Pons (tissue), 1 donor: ENCODE measurements at regions not wholly inside any gene's neighbourhood (a gene's known extent, or its start where the extent isn't known, plus 50 kb on each side); places are given as distances from the start of the nearest gene placed in this dataset.

Experiments used
- DNase-seq: peaks from one replicate; pipeline ENCODE4 v3.0.0-alpha.2; 2016; ENCODE audit warnings: low spot score

DNA sequence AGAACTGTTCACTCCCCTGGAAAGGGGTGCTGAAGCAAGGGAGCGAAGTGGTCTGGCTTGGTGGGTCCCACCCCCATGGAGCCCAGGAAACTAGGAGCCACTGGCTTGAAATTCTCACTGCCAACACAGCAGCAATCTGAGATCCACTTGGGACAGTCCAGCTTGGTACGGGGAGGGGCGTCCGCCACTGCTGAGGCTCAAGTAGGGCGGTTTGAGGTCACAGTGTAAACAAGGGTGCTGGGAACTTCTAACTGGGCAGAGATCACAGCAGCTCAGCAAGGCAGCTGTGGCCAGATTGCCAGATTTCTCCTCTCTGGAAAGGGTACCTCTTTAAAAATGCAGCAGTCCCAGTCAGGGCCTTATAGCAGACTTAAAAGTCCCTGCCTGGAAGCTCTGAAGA, 53.9 kb upstream of the GALNTL6 start:
- DNase-seq: no peak

DNA sequence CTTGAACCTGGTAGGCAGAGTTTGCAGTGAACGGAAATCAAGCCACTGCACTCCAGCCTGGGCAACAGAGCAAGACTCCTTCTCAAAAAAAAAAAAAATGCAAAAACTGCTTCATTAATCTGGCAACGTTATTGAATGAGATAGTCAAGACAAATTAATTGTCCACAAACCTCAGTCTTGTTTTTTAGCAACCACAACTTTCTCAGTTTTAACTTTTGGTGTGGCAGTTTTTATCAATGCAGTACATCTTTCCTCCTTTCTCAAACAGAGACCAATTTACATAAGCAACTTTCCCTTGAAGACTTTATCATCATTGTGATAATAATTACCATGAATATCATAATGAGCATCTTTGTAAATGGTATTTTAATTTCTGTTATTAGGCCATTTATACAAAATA, 61.7 kb upstream of the GALNTL6 start:
- no peak for DNase-seq

DNA sequence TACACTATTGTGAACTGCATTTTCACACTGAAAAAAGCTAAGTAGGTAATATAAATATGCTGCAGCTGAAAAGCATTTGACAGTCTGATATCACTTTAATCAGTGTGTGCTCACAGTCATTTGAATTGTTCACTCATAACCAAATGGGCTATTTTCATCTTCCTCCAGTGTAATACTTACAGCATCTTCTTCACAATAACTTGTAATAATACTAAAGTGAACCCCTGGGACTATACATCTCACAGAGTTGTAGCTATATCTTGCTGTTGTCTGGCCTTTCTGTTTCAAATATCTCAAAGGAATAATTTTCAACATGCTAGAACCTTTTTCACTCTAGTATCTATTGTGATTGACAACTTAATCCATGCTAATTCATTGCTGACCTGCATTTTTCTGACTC, 66.8 kb upstream of the GALNTL6 start:
- DNase-seq: no peak

DNA sequence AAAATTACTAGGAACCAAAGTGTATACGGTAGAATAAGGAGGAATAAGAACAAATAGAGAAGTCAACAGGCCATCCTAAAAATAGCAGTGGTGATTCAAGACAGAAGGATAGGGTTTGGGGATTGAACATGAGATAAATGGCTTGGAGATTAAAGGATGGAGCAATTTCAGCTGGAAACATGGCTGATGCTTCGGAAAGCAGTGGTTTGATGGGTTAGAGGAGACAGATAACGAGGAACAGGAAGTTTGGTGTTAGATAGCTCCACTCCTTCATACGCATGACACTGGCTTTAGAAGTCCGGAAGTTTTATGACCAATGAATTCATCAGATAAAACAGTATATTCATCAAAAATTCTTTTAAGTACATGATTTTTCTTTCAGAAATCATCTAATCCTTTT, 70.8 kb upstream of the GALNTL6 start:
- DNase-seq: no peak

DNA sequence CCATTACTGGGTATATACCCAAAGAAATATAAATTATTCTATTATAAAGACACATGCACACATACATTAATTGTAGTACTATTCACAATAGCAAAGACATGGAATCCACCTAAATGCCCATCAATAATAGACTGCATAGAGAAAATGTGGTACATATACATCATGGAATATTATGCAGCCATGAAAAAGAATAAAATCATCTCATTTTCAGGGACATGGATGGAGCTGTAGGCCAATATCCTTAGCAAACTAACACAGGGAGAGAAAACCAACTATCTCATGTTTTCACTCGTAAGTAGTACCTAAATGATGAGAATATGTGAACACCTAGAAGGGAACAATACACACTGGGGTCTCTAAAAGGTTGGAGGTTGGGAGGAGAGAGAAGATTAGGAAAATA, 86.0 kb upstream of the GALNTL6 start:
- DNase-seq: no peak

DNA sequence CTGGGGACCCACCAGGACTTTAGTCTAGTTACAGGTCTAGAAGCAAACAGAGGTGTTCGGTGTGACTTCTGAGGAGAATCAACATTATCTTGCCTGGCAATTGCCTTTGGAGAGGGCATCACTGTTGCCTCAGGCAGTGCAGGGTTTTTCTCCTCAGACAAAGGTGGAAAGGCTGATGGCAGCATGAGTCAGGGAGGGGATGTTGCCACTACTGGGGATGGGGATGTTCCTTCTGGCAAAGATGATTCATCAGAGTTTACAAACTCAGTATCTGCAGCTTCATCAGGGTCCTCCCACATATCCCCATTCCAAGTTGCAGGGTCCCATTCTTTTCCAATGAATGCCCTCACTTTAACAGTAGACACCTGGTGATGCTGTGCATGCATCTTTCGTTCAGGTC, 91.3 kb upstream of the GALNTL6 start:
- DNase-seq: no peak

DNA sequence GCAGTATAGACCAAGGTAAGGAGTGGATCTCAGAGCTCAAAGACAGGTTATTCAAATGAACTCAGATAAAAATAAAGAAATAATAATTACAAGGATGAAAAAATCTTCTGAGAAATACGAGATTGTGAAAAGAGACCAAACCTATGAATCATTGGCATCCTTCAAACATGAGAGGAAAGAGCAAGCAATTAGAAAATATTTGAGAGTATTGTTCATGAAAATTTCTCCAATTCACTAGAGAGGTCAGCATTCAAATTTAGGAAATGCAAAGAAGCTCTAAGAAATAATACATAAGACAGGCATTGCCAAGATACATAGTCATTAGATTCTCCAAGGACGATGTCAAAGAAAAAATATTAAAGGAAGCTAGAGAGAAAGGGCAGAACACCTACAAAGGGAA, 93.5 kb upstream of the GALNTL6 start:
- DNase-seq: no peak

DNA sequence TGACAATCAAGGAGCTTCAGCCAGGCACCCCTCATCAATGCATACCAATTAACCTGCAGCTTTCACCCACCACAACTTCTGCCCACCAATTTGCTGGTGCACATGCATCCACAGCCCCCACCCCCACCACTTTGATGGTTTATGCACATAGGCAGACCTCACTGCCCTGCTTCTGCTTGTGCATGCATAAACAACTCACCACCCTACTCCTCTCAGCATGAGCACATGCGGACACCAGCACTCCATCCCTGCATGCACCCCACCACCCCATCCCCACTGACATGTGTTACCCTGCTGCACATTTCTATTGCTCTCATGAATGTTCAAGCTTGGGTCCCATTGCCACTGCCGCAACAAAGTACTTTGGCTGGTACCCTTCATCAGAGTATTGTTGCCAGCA, 94.5 kb upstream of the GALNTL6 start:
- DNase-seq: no peak

DNA sequence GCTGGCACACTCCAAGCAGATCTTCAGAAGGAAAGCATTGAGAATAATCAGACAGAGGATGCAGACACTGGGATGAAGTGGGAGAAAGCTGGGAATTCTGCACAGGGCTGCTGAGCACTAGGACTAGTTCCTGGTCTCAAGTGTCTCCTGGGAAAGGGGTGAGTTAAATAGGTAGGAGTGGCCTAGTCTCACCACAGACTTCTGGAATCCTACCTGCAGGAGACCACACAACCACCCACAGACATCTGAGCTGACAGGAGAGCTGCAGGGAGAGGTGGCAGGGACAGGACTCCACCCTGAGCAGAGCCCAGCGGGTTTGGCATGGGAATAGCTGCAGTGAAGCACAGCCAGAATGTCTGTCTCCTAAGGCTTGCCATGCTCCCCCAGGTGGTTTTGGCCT, 95.1 kb upstream of the GALNTL6 start:
- DNase-seq: no peak

DNA sequence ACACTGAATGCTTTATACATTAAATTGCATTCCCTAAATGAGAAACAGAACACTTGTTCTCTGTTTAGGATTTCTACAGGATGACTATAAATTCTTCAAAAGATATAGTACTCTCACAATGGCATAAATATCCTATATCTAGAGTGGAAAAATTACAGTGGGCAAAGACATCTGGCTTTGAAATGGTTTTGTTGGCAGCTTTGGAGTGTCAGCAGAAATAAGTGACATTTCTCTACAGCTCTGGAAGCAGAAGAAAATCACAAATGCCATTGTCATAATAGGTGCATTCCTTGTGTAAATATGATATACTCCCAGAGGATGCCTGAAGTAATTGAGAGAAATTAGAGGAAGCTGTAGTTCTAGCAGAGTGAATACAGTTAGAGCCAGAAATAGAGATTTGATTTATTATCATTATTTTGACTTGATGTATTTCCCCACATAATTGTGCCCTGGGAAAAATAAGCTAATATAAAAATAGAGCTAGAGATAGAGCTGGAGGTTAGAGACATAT, 95.9 kb upstream of the GALNTL6 start:
- DNase-seq: no peak

DNA sequence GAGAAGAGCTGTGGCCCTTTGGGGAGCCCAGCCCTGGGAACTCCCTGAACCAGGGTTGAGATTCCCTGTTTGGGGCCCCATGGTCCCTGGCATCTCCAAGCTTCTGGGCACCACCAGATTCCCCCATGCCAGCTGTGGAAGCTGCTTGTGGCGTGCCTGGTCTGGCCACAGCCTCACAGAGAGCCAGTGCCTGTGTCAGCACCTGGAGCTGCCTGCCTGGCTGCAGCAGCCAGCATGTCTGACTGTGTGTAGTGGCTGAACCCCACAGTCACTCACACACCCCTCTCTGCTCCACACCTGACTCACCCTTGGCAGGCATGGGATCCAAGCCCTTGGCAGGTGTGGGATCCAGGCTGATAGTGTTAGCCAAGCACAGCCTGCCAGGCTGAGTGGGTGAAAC, 97.2 kb upstream of the GALNTL6 start:
- DNase-seq: no peak

DNA sequence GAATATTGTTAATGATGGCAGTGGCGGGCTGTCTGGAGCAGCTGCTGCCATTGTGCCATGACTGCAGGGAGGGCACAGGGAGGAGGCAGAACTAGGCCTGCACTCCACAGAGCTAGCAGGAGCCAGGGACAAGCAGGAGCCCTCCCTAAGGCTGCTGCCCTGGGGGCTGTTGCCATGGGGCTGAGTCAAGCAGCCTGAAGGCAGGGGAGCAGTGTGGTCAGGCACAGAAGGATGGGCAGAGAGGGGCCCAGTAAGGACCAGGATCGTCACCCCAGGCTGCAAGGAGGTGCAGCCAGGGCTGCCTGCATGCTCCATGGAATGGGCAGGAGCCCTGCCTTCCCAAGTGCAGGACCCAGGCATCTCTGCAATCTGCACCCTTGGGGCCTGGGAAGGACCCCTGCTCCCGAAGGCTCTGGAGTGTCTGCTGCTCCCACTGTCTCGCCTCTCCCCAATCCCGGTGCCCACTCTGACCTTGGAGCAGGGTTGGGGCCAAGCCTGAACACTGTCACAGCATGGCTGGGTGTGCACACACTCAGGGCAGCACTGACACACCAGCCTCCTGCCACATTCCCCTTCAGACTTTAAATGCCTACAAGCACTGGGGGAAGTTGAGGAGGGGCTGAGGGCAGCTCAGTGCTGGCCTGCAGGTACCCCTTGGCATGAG, 98.3 kb upstream of the GALNTL6 start:
- DNase-seq: no peak

DNA sequence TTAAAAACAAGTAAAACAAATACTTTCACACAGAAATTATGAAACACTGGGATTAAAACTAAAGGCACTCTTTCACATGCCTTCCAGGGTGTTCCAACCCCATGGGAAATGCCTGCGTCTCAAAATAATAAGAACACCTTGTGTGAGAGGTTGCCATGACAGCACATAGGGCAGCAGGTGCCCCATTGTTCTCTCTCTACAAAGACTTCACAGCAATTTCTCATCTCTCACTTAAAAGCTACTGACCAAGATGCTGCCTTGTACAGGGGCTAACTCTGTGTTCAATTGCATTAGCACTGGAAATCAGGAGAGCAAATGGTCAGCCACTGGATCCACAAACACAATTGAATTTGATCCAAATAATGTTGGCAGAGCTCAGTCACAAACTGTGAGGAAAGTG, 102.5 kb upstream of the GALNTL6 start:
- no peak for DNase-seq

DNA sequence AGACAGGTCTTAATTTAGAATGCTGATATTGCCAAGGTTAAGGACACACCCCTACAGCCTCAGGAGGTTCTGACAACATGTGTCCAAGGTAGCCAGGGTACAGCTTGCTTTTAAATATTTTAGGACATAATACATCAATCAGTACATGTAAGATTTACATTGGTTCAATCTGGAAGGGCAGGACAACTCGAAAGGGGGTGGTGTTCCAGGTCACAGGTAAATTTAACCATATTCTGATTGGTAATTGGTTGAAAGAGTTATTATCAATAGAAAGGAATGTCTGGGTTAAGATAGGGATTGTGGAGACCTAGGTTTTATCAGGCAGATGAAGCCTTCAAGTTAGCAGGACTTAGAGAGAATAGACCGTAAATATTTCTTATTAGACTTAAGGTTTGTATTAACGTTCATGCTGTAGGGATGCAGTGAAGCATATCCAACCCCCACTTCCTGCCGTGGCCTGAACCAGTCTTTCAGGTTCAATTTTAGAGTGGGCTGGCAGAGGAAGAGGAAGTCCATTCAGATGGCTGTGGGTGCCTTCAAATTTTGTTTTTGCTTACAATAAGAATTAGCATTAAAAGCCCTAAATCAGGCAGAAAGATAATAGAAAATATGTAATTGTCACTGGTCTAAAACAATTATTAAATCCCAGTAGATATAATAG, 136.5 kb upstream of the GALNTL6 start:
- no peak for DNase-seq

DNA sequence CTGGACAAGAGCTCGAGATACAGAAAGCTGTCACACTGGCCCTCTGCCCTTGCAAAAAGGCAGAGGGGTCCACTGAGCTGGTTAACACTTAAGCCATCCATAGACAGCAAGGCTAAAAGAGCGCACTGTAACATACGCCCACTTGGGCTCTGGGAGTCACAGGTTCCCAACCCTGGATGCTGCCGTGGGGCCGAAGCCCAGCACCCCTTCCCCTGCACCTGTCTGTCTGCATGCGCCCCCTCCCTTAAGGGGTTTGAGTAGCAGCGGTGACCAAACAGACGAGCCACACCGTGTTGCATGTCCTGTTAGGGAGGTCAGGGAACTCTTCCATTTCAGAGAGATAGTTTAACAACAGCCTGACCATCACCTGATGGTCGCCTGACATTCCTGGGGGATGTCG, 138.4 kb upstream of the GALNTL6 start:
- no peak for DNase-seq

DNA sequence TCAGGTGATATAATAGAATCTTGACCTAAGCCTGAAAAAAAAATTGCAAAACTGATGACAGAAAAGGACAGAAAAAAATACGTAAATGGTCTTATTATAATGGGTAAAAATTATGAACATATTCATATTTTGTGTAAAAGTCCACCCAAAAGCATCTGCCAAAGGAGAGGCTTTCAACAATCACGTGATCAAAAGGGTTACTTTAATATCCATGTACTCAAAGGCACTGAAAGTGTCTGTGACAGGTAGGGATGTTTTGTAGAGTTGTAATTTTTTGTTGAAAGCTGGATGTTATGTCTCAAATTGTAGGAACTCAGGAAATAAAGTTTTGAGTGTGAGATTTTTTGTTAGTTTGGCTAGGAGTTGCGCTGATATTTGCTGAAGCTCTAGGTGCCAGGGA, 144.8 kb upstream of the GALNTL6 start:
- DNase-seq: no peak

DNA sequence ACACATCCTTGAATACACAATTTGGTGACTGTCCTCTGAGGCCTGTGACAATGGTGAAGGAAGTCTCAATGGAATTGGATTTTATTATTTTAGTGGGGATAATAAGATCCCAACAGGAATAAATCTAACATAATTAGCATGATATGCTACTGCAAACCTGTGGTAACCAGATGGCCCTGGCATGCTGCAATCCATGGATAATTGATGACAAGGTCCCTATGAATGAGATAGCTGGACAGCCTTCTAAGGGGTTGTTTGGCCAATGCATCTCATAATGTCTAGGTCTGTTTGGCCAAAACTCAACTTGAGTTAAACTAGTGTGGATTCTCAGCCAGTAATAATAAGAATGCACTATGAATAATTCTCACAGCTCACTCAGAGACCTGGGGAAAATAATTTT, 145.3 kb upstream of the GALNTL6 start:
- DNase-seq: no peak

DNA sequence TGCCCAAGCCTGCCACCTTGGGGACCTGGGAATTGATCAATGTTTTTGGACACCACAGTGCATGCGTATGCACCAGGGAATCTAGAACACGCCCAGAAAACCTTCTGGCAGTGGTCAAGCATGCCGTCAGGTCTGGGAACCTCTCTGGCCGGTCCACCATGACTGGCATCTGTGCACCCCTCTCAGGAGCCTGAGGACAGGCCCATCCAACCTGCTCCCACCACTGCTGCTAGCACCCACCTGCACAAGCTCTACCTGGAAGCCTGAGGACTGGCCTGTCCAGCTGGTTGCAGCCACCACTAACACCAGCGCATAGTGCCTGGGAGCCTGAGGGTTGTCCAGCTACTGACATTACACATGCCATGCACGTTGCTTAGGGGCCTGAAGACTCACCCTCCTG, 162.1 kb upstream of the GALNTL6 start:
- no peak for DNase-seq

DNA sequence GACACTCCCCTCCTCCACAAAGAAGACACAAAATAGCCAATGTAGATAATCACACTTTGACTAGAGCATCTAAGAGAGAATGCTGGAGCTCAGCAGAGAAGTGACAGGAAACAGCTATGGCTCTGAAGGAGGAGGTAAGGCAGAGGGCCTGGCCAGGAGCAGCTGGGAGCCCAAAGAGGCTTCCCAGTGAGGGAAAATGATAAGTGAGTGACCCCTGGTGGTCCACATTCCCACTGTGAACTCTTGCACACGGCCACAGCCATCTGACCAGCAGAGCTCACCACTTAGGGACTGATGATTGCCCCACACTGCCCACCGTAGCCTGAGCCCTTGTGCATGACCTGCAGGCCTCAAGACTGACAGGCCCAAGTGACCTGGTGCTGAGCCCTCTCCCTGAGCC, 162.7 kb upstream of the GALNTL6 start:
- DNase-seq: no peak

DNA sequence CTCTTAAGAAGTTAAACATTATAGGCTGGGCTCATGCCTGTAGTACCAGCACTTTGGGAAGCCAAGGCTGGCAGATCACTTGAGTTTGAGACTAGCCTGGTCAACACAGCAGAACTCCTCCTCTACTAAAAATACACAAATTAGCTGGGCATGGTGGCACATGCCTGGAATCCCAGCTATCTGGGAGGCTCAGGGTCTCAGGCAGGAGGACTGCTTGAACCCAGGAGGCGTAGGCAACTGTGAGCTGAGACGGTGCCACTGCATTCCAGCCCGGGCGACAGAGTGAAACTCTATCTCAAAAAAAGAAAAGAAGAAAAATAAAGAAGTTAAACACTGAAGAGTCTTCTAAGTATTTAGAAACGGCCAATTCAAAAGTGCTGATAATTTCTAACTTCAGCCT, 164.3 kb upstream of the GALNTL6 start:
- no peak for DNase-seq

DNA sequence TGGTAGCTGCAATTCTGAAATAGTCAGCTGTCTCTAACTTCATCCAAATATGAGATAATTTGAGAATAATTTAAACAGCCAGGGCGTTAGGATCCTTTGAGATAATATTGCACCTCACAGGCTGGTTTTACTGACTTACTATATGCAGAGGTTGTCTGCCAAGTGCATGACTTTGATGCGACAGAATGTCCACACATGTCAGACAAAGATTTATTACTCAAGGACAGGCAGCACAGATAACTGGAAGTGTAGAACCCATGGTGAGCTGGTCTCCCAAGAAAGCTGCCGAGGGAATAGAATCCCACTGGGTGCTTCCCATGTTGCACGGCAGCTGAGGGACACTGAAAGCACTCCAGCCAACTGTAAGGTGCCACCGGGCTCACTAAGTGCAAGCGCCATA, 166.2 kb upstream of the GALNTL6 start:
- DNase-seq: no peak

DNA sequence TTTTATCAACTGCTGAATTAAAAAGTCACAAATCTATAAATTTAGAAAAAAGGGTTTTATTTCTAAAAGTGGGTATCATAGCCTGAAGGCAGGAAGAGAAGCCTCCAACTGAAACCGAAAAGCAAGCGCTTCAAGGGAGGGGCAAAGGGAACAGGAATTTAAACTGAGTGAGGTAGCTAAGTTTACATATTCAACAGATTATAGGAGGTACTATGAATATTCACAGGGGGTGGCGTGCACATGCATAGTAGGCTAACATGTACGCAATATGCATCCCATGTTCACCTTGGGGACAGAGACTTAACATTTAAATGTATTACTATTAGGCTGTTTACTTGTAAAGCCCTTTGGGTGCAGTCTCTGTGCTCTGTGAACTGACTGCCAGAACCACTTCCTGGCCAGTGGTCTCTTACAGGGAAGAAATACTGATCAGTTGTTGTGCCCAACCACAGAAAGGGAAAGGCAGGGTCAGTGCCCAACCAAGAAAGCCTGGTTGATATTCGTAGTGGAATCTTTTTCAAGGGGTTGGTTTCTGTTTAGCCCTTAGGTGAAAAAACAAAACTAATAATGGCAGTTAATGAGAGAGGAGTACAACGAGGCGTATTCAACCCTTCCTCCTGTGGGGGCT, 168.7 kb upstream of the GALNTL6 start:
- DNase-seq: peak; percentile 14

DNA sequence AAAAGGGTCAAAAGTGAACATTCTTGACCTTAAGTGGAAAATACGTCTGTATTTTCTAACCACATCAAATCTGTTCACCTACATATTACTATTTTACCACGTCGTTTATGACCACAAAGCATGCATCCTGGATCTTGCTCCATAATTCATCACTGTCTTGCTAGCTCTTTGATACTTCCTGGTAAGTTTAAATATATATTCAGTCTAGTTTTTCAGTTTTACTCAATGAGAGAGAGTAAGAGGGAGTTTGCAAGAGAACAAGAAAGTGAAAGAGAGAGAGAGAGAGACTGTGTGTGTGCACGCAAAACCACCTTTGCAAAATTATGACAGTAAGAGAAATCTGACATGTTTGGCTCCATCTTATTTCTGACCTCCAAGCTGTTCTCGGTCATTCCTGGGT, 173.7 kb upstream of the GALNTL6 start:
- DNase-seq: no peak

DNA sequence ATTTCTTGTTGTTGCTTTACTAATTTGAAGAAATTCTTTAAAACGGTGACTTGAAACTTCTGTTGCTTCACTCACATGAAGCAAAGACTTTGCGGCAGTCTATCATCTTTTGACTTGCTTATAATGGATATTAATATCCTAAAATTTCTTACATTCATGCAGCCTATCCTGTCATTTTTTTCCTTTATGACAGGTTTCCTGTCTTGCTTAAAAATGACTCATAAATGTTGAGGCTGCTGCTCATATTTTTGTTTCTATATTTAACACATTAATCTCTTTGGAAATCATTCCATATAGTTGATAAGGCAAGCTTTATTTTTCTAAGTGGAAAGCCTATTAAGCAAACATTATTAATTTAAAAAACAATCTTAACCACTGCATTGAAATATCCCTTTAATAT, 176.6 kb upstream of the GALNTL6 start:
- no peak for DNase-seq
